ENCODE measurements at regions not wholly inside any gene's neighbourhood (a gene's known extent, or its start where the extent isn't known, plus 50 kb on each side); places are given as distances from the start of the nearest gene placed in this dataset.

GRCh38 chr17:52283872-52284271 is 125.4 kb upstream of the CA10 start:
- no peak for TF ChIP-seq CTCF (IDR thresholded peaks at IDR 0.05)

DNA sequence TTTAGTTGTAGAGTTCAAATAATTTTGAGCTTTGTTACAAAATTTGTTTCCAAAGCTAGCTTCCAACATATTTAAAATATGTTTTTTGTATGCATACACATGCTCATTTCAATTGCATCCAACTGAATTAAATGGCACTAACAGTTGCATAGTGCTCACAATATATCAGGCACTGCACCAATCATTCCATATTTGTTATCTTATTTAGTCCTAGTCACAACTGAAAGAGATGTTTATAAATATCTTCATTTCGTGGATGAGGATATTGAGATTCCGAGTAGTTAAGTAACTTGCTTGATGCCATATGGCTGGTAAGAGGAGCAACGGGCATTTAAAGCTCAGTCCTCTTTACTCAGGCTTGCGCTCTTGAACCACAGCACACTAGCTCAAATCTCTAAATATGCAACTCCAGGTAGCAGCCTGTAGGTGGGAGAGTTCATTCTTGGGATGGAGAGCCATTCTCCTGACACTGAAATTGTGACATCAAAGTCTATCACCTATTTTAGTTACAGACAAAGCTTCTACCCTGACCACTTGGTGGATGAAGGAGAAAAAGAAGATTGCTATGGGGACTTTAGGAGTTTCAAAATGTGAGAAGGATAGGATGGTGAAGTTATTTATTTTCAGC is 118.0 kb upstream of the CA10 start:
- TF ChIP-seq CTCF (IDR thresholded peaks at IDR 0.05) = no peak
- no peak overlapping the region for H3K27ac Mint-ChIP-seq (ENCODE audit: unreplicated experiment)
- no peak for DNase-seq (ENCODE audit: extremely low spot score, unreplicated experiment)
- H3K27me3 Mint-ChIP-seq (ENCODE audit: unreplicated experiment) = no peaks in the 10 kb centered on the region
- no peak overlapping the region for H3K4me3 Mint-ChIP-seq (ENCODE audit: unreplicated experiment)
- no peaks in the 10 kb centered on the region for H3K4me1 Mint-ChIP-seq (ENCODE audit: unreplicated experiment)
- H3K9me3 Mint-ChIP-seq (ENCODE audit: unreplicated experiment) = peaks cover 4% of the 10 kb centered on the region
- no peaks in the 10 kb centered on the region for H3K36me3 Mint-ChIP-seq (ENCODE audit: unreplicated experiment)

More at GRCh38 chr17:52283872-52284271, 125.4 kb upstream of the CA10 start:
- no peak for DNase-seq (ENCODE audit: extremely low spot score, unreplicated experiment)
- no peak overlapping the region for H3K4me3 Mint-ChIP-seq (ENCODE audit: unreplicated experiment)
- H3K27me3 Mint-ChIP-seq (ENCODE audit: unreplicated experiment) = no peaks in the 10 kb centered on the region
- H3K27ac Mint-ChIP-seq (ENCODE audit: unreplicated experiment) = no peak overlapping the region
- H3K4me1 Mint-ChIP-seq (ENCODE audit: unreplicated experiment) = no peaks in the 10 kb centered on the region
- peaks cover 9% of the 10 kb centered on the region for H3K9me3 Mint-ChIP-seq (ENCODE audit: unreplicated experiment)
- H3K36me3 Mint-ChIP-seq (ENCODE audit: unreplicated experiment) = no peaks in the 10 kb centered on the region

- H3K27me3 Mint-ChIP-seq (ENCODE audit: unreplicated experiment) = no peaks in the 10 kb centered on the region
- no peaks in the 10 kb centered on the region for H3K4me1 Mint-ChIP-seq (ENCODE audit: unreplicated experiment)
- DNase-seq (ENCODE audit: extremely low spot score, unreplicated experiment) = no peak
- no peak for TF ChIP-seq CTCF (IDR thresholded peaks at IDR 0.05)
- H3K36me3 Mint-ChIP-seq (ENCODE audit: unreplicated experiment) = no peaks in the 10 kb centered on the region
- no peak overlapping the region for H3K4me3 Mint-ChIP-seq (ENCODE audit: unreplicated experiment)
- no peak overlapping the region for H3K27ac Mint-ChIP-seq (ENCODE audit: unreplicated experiment)
- peaks cover 9% of the 10 kb centered on the region for H3K9me3 Mint-ChIP-seq (ENCODE audit: unreplicated experiment)
Measured at GRCh38 chr17:52271781-52272180, 113.3 kb upstream of the CA10 start.

- no peak for TF ChIP-seq CTCF (IDR thresholded peaks at IDR 0.05)
- H3K36me3 Mint-ChIP-seq (ENCODE audit: unreplicated experiment) = no peaks in the 10 kb centered on the region
- H3K4me1 Mint-ChIP-seq (ENCODE audit: unreplicated experiment) = no peaks in the 10 kb centered on the region
- H3K9me3 Mint-ChIP-seq (ENCODE audit: unreplicated experiment) = peaks cover 3% of the 10 kb centered on the region
- no peaks in the 10 kb centered on the region for H3K27me3 Mint-ChIP-seq (ENCODE audit: unreplicated experiment)
- H3K4me3 Mint-ChIP-seq (ENCODE audit: unreplicated experiment) = no peak overlapping the region
- no peak for DNase-seq (ENCODE audit: extremely low spot score, unreplicated experiment)
- H3K27ac Mint-ChIP-seq (ENCODE audit: unreplicated experiment) = no peak overlapping the region
Measured at GRCh38 chr17:52255347-52255746, 96.8 kb upstream of the CA10 start.

DNA sequence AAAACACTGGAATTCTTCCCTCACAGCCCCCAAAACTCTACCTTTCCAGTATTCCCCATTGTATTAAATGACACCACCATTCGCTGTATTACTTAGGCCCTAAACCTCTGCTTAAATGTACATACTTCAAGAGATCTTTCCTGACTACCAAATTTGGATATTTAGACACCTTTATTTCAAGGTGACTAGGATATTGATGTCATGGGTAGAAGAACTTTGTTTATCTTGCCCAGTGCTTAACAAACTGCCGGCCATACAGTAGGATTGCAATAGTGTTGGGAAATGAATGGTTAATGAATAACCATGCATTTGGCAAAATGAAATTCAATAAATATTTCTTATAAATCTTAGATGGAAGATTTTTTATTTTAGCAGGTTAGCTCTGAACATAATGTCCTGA is 86.2 kb upstream of the CA10 start:
- Mint-ChIP-seq H3K27ac (ENCODE audit: unreplicated experiment) (no peak overlapping the region), H3K36me3 (ENCODE audit: unreplicated experiment) (no peaks in the 10 kb centered on the region), H3K9me3 (ENCODE audit: unreplicated experiment) (no peaks in the 10 kb centered on the region), H3K4me3 (ENCODE audit: unreplicated experiment) (no peak overlapping the region), H3K27me3 (ENCODE audit: unreplicated experiment) (no peaks in the 10 kb centered on the region), H3K4me1 (ENCODE audit: unreplicated experiment) (no peaks in the 10 kb centered on the region)
- TF ChIP-seq CTCF (IDR thresholded peaks at IDR 0.05) = no peak
- no peak for DNase-seq (ENCODE audit: extremely low spot score, unreplicated experiment)

All from osteocyte (in vitro differentiated cells).